HG02798 (cell line): ENCODE measurements at regions not wholly inside any gene's neighbourhood (a gene's known extent, or its start where the extent isn't known, plus 50 kb on each side); places are given as distances from the start of the nearest gene placed in this dataset.

ENCODE experiments used
- ATAC-seq: cut with Tn5 transposase; IDR thresholded peaks from one replicate; pipeline ENCODE4 v1.9.1; 2021; ENCODE audit warnings: mild to moderate bottlenecking; ENCODE audit not compliant: unreplicated experiment, poor library complexity

DNA sequence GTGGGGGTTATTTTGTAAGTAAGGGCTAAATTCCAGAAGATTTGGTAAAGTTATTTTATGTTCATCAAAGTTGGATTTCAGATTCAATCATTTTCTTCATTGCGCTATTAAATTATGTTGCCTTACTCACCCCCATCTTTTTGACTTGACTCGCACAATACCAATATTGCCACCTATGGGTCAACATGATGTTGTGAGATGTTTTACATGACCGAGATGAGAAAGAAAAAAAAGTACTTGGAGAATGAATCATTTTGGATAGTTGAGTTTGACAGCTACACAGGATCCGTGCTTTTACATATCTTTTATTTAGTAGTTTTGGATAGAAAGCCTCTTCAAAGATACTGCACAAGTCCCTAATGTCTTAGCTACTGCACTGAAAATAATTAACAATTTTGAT lies 224.2 kb upstream of the EMCN start:
- ATAC-seq: no peak

DNA sequence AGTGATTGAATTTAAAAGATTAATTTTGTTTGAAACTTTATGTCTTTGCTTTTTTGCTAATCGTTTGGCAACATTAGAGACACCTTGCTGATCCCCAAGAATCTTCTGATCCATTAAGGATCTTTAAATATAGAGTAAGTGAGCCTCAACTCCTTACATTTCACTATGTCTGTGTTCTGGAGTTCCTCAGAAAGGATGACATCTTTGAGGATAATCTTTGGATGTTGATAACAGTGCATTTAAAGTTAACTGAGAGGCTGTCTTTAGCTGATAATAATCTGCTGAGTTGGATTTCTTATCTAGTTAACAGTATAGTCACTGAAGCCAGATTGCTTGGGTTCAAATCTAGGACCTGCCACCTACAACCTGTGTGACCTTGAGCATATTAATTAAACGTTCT lies 221.6 kb upstream of the EMCN start:
- no peak for ATAC-seq

DNA sequence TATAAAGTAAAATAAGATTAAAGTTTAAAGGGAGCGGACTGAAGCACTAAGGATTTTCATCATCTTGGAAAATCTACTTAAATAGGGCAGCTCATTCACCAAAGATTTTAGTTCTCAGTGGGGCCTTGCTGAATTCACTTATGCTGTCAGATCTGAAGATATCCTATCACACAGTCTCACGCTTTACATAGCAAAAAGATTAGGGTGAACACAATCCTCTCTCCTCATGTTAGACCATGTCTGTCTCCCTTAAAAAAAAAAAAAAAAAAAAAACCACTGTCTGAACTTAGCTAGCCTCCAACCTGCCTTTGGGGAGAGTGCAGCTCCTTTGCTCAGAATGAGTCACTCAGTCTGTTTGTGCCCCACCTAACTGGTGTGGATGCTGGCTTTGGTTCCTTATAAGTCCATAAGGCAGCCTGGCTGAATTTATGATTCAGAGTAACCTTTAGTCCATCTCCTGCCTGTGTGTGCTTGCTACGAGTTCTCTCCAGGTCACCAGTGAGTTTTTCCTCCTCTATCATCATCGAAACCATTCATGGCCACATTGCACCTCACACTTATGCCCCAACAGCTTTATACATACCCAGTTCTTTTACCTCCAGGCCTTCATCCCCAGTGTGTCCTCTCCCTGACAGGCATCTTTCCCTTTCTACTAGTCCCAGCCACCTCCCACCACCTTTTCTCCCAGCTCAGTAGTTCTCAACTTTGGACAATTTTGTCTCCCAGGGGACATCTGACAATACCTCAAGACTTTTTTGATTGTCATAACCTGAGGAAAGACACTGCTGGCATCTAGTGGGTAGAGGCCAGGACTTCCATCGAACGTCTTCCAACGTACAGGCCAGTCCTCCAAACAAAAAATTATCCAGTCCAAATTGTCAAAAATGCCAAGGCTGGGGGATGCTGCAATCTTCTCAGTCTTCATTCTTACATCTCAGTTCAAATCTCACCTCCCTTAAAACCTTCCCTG lies 220.7 kb upstream of the EMCN start:
- ATAC-seq: peak; percentile 50

DNA sequence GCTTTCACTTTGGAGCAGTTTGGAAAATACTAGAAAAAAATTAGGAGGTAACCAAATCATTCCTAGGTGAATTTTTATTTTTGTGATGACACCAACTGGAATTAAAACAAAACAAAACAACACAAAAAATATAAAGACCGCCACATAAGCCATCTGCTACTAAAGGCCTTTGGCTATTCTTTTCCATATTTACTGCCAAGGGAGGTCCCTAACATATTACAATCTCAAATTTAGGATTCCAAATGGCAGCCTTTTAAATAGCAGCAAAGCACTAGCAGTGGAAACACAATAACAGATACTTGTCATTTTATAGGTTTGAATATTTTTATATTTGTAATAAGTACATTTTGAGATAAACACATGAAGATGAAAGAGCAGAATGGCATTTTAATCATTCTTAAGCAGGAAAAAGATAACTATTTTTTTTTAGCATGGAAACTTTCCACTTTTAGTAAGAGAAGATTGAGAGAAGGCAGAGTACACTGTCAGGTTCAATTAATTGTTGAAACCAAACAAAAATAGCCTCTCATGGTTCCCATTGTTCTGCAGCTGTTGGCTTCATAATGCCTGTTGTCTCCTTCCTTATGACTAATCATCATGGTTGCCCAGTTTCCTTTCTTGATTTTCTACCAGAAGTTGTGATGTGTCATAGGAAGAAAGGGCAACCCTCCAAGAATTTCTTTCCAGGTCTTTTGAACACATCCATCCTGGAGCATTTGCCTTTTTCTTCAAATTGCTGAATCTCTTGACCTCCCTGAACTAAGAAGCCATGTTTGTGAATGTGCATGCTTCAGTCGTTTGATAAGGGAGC lies 219.0 kb upstream of the EMCN start:
- no peak for ATAC-seq

DNA sequence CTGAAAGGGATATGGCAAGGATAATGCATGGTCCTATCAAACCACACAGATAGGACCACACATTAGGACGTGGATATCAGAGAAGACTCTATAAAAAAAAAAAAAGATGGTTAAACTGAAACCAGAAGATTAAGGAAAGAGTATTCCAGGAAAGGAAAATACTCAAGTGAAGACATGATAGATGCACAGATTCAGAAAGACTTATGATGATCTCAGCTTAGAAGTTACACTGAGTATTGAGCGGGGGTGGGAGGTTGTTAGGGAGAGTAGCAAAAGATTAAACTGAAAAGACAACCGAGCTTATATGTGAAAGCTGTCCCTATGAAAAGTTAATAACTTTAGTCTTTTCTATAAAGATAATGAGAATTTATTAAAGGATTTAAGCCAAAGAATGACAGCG lies 211.0 kb upstream of the EMCN start:
- ATAC-seq: no peak

DNA sequence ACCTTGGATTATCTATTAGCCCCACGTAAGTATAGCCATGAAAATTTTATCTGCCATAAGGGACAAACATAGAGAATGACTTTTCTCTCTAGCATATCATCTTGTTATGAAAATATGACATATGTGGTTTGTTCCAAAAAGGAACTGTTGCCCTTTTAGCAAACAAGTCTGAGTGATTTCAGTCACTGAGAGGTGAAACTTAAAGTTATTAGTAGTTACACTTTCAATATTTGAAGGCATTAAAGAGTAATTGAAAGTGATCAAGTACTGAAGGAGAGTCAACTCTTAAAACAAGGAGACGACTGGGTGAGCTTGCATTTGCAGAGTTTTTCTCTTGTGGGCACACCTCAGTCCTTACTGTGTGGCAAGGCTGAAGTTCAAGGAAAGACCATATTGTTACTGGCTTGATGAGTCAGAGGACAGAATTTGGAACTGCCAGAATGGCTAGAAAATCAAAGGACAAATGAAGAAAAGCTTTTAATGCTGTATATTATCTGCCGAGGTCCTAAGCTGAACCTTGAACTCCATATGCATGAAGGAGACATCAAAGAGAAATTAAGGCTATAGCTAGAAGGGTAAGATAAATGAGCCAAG lies 205.1 kb upstream of the EMCN start:
- peak; percentile 58 for ATAC-seq

DNA sequence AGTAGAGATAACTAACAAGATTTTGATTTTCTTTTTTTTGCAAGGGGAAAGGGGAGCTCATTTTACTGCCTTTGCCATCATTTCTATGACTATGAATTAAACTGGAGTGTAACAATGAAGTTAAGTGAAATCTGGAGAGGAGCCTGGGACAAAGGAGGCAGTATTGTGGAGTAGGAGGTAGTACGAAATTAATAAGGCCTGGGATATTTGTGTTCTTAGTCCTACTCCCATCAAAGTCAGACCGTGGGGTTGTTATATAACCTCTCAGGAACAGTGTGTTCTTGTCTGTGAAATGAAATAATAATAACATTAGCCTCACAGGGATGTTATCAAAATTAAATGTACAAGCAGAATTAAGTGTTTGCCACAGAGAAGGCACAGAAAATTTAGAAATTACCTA lies 204.3 kb upstream of the EMCN start:
- no peak for ATAC-seq

DNA sequence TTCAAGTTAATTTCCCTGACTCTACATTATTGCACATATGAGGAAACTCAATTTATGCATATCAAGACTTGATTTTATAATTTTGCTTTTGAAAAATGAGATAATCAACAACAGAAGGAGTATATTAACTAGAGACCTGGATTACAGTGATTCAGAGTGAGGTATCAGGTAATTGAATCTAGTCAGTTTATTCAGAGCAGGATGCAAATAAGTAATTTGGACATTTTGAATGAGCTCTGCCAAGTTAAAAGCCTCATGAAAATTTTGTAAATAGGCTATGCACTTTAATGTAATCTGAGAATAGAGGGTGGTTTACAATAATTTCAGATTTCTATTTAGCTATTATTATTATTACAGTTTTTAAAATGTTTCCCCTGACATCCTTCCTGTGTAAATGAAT lies 203.7 kb upstream of the EMCN start:
- ATAC-seq: no peak

DNA sequence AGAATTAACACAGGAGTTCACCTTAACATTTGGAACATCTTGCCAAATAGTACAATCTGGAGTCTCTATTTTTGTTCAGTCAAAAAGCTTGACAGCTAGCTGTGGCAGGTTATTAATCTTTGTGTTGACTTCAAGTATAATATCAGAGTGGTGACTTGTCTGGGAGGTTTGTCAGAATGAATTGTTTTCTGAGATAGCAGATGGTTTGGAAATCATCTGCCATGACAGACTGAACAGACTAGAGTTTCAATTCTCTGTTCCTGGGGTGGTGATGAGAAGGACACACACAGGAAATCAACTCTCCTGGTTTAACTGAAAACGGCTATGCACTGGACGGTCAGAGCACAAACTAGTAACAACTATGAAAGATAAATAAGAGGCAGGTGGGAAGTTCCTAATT lies 203.3 kb upstream of the EMCN start:
- ATAC-seq: no peak

DNA sequence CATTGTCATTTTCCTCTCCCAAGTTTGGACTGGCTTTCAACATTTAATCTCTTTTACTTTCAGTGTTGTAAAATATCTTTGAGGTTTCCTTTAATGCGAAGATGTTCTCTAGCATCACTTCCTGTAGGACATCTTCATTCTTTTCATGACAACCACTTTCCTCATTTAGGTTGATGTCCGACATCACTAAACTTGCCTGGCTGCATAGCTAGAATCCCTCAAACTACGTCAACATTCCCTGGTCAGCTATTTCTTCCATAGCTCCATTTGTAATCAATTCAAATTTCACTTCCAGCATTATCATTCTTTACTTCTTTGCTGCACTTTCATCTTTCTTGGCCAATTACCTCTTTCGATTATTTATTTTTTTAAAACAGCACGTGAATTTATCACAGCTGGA lies 198.6 kb upstream of the EMCN start:
- ATAC-seq: no peak

DNA sequence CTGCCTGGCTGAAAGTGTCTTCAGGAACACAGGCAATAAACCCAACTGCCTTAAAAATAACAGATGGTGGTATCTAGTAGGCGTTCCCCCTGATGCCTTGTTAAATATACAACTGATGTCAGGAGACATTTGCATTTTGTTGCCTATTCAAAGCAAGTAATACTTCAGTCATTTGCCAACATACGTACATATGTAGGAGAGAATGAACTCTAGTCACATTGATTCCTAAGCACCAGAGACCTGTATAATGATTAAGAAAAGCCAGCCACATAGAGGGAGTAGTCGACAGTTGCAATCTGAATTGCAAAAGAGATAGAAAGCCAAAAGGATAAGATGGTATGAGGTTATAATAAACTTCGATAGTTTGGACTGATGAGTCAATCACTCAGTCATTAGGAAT lies 191.0 kb upstream of the EMCN start:
- ATAC-seq: no peak

DNA sequence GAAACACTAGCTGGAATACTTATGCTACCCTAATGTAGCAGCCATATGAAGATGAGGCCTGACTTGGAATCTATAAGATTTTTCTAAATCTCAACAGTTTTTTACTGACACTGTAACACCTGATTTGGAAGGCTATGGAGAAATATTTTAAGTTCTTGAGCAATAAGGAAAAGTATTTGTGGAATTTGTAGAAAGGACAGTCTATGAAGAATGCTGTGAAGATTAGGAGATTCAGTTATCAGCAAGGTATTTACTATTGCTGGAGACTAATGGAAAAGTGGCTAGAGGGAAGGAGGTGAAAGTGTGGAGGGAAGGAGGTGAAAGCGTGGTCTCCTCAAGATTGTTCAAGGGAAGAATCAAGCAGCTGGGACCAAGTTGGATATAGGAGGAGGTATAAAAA lies 190.0 kb upstream of the EMCN start:
- ATAC-seq: no peak

DNA sequence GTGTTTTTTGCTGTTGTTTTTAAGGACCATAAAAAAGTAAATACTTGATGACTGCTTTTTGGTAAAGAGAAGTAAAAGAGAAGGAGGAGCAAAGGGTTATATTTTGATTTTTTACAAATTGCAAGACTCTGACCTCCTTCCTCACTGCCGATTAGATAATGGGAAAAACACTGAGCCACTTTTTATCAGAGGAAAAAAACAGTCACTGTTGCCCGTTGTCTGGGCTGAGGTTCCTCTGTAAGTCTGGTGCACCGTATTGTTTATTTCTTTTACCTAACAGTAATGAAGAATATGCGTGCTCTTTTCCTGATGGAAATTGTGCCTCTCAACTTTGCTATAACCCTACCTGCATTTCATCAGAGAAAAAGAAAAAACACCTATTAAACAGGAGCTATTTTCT lies 178.7 kb upstream of the EMCN start:
- no peak for ATAC-seq

DNA sequence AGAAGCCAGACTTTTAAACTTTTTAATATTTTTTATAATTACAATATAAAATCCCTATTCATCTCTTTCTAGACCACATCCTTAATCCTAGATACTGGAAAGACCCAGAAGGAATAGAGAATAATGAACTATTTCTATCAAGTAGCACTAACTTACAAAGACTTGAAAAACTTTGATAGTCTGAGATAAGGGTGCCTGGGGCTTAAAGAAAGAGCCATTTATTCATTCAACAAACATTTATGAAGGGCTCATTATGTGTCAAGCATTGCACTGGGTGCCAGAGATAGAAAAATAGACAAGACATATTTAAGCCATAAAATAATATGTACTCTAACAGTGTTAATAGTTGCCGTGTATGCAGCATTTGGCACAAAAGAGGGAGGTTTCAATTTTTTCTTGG lies 178.0 kb upstream of the EMCN start:
- no peak for ATAC-seq

DNA sequence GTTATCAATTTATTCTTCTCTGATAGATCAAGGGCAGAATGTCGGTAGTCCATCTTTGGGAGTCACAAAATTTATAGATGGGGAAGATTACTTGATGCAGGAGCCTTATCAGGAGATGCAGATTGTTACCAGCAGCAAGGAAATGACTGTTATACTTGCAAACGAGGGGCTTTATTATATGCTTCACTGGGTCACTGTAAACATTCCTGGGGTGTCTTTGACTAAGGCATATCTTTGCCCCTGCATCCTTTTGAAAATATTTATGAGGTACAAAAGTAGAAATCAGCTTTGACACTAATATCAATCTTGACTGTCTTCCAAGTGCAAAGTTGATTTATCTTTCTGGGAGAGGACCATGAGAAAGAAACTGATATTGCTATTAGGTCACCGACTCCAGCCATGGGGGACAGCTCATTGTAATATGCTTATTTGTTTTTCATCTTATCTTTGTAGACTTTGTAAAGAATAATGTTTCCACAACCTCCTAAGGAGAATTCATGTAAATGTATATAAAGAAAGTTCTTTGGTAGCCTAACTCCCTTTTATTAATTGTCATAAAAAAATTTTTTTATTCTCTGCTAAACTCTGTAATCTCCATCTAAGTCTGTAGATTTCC lies 177.3 kb upstream of the EMCN start:
- no peak for ATAC-seq

DNA sequence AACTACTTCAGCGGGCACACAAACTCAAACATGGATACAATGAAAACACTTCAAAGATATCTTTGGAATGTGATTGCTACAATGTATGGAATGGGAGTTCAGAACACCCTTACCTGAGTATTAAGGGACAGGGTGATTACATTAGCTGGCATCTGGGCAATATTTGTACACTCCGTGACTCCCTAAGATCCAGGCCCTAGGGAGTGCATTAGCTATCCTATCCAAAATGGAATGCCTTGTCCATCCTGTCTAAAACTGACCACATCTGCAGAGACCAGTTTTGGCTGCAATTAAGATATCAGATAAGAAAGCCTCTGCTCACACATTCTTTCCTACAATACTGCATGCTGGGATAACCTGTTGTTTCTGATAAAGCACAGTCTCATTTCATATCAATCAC lies 176.6 kb upstream of the EMCN start:
- ATAC-seq: no peak

DNA sequence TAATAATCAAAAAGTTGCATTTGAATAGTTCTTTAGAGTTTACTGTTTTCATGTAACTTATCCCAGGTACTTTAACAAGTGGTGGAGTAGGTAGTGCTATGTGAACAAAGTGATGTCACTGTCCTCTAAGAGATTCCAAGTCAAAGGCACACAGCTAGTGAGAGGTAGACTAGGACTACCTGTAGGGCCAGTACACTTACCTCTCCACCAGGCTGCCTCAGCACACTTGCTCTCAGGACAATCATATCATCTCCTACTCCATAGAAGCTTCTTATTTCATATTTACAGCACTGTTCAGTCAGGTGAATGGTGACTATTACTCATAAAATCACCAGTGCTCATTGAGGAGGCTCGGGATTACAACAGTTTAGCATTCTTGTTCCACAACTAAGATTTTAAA lies 173.0 kb upstream of the EMCN start:
- no peak for ATAC-seq

DNA sequence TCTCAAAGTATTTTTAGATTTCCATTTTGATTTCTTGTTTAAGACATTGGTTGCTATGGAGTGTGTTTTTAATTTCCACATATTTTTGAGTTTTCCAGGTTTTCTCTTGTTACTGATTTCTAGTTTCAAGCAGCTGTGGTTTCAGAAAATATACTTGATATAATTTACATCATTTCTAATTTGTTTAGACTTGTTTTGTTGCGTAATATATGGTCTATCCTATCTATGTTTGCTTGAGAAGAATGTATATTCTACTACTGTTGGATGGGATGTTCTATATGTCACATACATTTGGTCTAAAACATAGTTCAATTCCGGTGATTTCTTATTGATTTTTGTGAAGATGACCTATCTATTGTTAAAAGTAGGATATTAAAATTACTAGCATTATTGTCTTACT lies 170.5 kb upstream of the EMCN start:
- no peak for ATAC-seq

DNA sequence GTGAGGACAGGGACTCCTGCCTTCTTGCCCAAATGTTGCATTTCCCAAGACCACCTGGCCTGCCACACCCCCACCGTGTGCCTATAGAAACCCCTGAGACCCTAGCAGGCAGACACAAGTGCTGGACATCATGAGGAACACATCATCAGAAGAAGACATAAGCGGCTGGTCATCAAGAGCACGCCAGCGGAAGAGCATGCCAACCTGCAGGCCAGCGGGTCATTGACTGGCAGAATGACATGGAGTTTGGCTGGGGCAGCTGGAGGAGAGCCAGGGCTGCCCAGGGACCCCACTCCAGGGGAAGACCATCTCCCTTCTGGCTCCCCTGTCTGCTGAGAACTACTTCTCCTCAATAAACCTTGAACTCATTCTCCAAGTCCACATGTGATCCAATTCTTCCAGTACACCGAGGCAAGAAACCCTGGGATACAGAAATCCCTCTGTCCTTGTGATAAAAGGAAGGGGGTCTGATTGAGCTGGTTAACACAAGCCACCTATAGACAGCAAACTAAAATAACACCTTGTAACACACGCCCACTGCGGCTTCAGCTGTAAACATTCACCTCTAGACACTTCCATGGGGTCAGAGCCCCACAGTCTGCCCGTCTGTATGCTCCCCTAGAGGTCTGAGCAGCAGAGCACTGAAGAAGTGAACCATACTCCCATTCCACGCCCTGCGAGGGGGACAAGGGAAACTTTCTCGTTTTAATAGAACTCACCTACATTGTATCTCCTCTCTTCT lies 164.8 kb upstream of the EMCN start:
- no peak for ATAC-seq

DNA sequence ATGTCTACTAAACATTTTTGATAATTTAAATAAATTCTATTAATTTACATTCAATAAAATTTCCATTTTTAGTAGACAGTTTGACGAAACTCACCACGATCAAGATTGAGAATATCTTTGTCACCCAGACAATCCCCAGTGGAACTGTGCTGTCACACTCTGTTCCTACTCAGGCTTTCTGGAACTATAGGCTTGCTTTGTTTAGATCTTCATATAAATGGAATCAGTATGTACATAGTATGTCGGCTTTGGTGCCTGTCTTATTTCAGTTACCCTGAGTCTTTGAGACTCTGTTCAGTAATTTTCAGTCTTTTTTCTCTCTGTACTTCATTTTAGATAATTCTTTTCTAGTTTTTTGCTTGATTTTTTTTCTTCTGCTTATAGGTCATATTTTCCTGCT lies 163.5 kb upstream of the EMCN start:
- ATAC-seq: no peak
